K562 (cell line): ENCODE measurements at regions not wholly inside any gene's neighbourhood (a gene's known extent, or its start where the extent isn't known, plus 50 kb on each side); places are given as distances from the start of the nearest gene placed in this dataset.
"Not testable (repeated sequence)": the region's sequence is repeated elsewhere in the genome, so short reads cannot be mapped to it uniquely, and the experiment has no call there.

Experiments used
- ELF2 ChIP-seq: fragments of 250-450 bp; sonication (Bioruptor Pico); IDR thresholded peaks from 2 replicates; pipeline ENCODE4 v1.5.0; 2021; ENCODE audit warnings: mild to moderate bottlenecking
- FOXA1 ChIP-seq: fragments of 450-650 bp; IDR thresholded peaks from 2 replicates; pipeline ENCODE4 v1.6.1; 2016; ENCODE audit warnings: mild to moderate bottlenecking, borderline replicate concordance
- MAZ ChIP-seq, 2 experiments: fragments of 450-650 bp in 1 of 2; sonication (generic) in 1 of 2; formaldehyde crosslinking; IDR thresholded peaks in 1 of 2; conservative IDR thresholded peaks in 1 of 2; 2 replicates each; pipeline versions ENCODE4 v1.4.0 to v1.5.0; 2020; ENCODE audit warnings: mild to moderate bottlenecking in 1 of 2, missing genetic modification reagents in 1 of 2
- RFX1 ChIP-seq: fragments of 450-650 bp; IDR thresholded peaks from 2 replicates; pipeline ENCODE4 v1.6.1; 2016; ENCODE audit warnings: mild to moderate bottlenecking, moderate library complexity
- SRF ChIP-seq, 2 experiments: fragments of 250-450, 450-650 bp in 1 of 2; sonication (Bioruptor Pico) in 1 of 2; sonication (generic) in 1 of 2; formaldehyde crosslinking; IDR thresholded peaks; 2 replicates each; pipeline versions ENCODE4 v1.5.0 to v1.5.1; 2020 to 2022; ENCODE audit warnings: mild to moderate bottlenecking in 1 of 2, missing genetic modification reagents in 1 of 2
- TF ChIP-seq, protein P1 (sequence below), 3 experiments: IDR thresholded peaks in 2 of 3; conservative IDR thresholded peaks in 1 of 3; 2 replicates each; pipeline ENCODE4 v1.5.1; 2011 to 2012; ENCODE audit warnings: low read length in 3 of 3, mild to moderate bottlenecking in 3 of 3, control low read depth in 2 of 3, improper control_type of control experiment in 1 of 3, inconsistent platforms in 1 of 3, low read depth in 1 of 3, mixed read lengths in 1 of 3, moderate library complexity in 1 of 3; ENCODE audit not compliant: insufficient read depth in 2 of 3

DNA sequence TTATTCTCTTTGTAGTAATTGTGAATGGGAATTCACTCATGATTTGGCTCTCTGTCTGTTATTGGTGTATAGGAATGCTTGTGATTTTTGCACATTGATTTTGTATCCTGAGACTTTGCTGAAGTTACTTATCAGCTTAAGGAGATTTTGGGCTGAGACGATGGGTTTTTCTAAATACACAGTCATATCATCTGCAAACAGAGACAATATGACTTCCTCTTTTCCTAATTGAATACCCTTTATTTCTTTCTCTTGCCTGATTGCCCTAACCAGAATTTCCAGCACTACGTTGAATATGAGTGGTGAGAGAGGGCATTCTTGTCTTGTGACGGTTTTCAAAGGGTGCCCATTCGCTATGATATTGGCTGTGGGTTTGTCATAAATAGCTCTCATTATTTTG is 209.8 kb upstream of the NEBL start:
- not testable (repeated sequence) for TF ChIP-seq FOXA1; SRF (CRISPR knock-in tag; IDR thresholded peaks at IDR 0.05); MAZ (CRISPR knock-in tag; conservative IDR thresholded peaks at IDR 0.05 in 1 of 2, IDR thresholded peaks at IDR 0.05 in 1 of 2); ELF2 (CRISPR knock-in tag); RFX1
- TF ChIP-seq, protein P1, sequence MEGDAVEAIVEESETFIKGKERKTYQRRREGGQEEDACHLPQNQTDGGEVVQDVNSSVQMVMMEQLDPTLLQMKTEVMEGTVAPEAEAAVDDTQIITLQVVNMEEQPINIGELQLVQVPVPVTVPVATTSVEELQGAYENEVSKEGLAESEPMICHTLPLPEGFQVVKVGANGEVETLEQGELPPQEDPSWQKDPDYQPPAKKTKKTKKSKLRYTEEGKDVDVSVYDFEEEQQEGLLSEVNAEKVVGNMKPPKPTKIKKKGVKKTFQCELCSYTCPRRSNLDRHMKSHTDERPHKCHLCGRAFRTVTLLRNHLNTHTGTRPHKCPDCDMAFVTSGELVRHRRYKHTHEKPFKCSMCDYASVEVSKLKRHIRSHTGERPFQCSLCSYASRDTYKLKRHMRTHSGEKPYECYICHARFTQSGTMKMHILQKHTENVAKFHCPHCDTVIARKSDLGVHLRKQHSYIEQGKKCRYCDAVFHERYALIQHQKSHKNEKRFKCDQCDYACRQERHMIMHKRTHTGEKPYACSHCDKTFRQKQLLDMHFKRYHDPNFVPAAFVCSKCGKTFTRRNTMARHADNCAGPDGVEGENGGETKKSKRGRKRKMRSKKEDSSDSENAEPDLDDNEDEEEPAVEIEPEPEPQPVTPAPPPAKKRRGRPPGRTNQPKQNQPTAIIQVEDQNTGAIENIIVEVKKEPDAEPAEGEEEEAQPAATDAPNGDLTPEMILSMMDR (IDR thresholded peaks at IDR 0.05 in 2 of 3, conservative IDR thresholded peaks at IDR 0.05 in 1 of 3; ENCODE audit: insufficient read depth in 2 of 3, low read depth in 1 of 3, low read length in 3 of 3), result not testable (repeated sequence)
